Panc1 (cell line): ENCODE measurements at regions not wholly inside any gene's neighbourhood (a gene's known extent, or its start where the extent isn't known, plus 50 kb on each side); places are given as distances from the start of the nearest gene placed in this dataset.
"Not testable (repeated sequence)": the region's sequence is repeated elsewhere in the genome, so short reads cannot be mapped to it uniquely, and the experiment has no call there.

Experiments used
- ATAC-seq: fragments of 200-7000 bp; cut with Tn5 transposase; 2 replicates; pipeline ENCODE4 v1.9.1; 2020; ENCODE audit warnings: mild to moderate bottlenecking, moderate library complexity
- BruUV-seq: library from RNA; stranded (reverse); fragments of 400-500 nt; replicated peaks from 2 replicates; lab custom pipeline; 2021; lab: Mats Ljungman, UMichigan
- CTCF ChIA-PET: fragments of 300-600 bp; sonication (Branson Sonifier 250); formaldehyde crosslinking; loops from one replicate; lab custom pipeline; 2022; ENCODE audit warnings: antibody characterized with exemption; lab: Charles Lee
- POLR2A ChIA-PET: fragments of 300-600 bp; sonication (Branson Sonifier 250); formaldehyde crosslinking; loops from one replicate; lab custom pipeline; 2022; ENCODE audit warnings: antibody characterized with exemption; lab: Charles Lee
- DNase-seq: peaks from one replicate; pipeline ENCODE4 v3.0.0-alpha.2; 2010; ENCODE audit warnings: low read depth, low spot score
- H3K27ac ChIP-seq: 2 replicates; pipeline ENCODE4 v1.5.1; 2011; ENCODE audit warnings: mild to moderate bottlenecking, low read length, inconsistent platforms
- H3K27me3 ChIP-seq: fragments of 200-500 bp; sonication (Bioruptor generic); 2 replicates; pipeline ENCODE4 v1.6.0; 2014; ENCODE audit warnings: low read length, inconsistent platforms; ENCODE audit not compliant: control insufficient read depth, insufficient read depth
- H3K36me3 ChIP-seq: fragments of 200-500 bp; sonication (Bioruptor generic); 2 replicates; pipeline ENCODE4 v1.5.1; 2014; ENCODE audit warnings: inconsistent platforms, mild to moderate bottlenecking, low read length, moderate library complexity; ENCODE audit not compliant: control insufficient read depth, insufficient read depth
- H3K4me1 ChIP-seq: 2 replicates; pipeline ENCODE4 v1.5.1; 2011; ENCODE audit warnings: inconsistent platforms, mild to moderate bottlenecking, low read length, moderate library complexity; ENCODE audit not compliant: control insufficient read depth, insufficient read depth
- H3K4me3 ChIP-seq, 2 experiments: 2 replicates each; pipeline ENCODE4 v1.5.1; 2011 to 2012; ENCODE audit warnings: low read depth in 2 of 2, low read length in 2 of 2, mild to moderate bottlenecking in 2 of 2, inconsistent platforms in 1 of 2, moderate library complexity in 1 of 2
- H3K9me3 ChIP-seq: fragments of 200-500 bp; sonication (Bioruptor generic); 2 replicates; pipeline ENCODE4 v1.5.1; 2014; ENCODE audit warnings: low read depth, mild to moderate bottlenecking, inconsistent platforms, low read length, moderate library complexity; ENCODE audit not compliant: control insufficient read depth, insufficient read depth
- POLR2AphosphoS5 ChIP-seq: IDR thresholded peaks from 2 replicates; pipeline ENCODE4 v1.6.1; 2012; ENCODE audit warnings: mild to moderate bottlenecking, low read depth, low read length, moderate library complexity
- REST ChIP-seq, 2 experiments: IDR thresholded peaks; 2 replicates each; pipeline ENCODE4 v1.6.1; 2011 to 2012; ENCODE audit warnings: low read depth in 2 of 2, control low read depth in 1 of 2, low read length in 1 of 2, mild to moderate bottlenecking in 1 of 2, moderate library complexity in 1 of 2; ENCODE audit not compliant: insufficient read depth in 1 of 2
- SIN3A ChIP-seq: IDR thresholded peaks from 2 replicates; pipeline ENCODE4 v1.6.1; 2012; ENCODE audit warnings: low read depth, mild to moderate bottlenecking, low read length, moderate library complexity, borderline replicate concordance; ENCODE audit not compliant: insufficient read depth
- TCF7L2 ChIP-seq: IDR thresholded peaks from 2 replicates; pipeline ENCODE4 v1.6.1; 2011; ENCODE audit warnings: mild to moderate bottlenecking, low read depth, low read length, inconsistent platforms
- in situ Hi-C: cut with HindIII; loops from 2 replicates; pipeline ENCODE4 v1.10.0; 2016; ENCODE audit warnings: low sequenced_read_pairs, low pct_unique_long_range_greater_than_20kb
- intact Hi-C: fragments of 100-400 bp; cut with micrococcal nuclease; formaldehyde crosslinking; loops from one replicate; pipeline ENCODE4 v1.10.0; 2022; ENCODE audit not compliant: unreplicated experiment
- TF ChIP-seq, protein P1 (sequence below): fragments of 450-650 bp; IDR thresholded peaks from 2 replicates; pipeline ENCODE4 v1.5.1; 2017; ENCODE audit warnings: mild to moderate bottlenecking

- Histone ChIP-seq H3K9me3 (no peaks in the 10 kb centered on the region; the same call in 1 of the 2 replicates), H3K4me3 (no peak overlapping the region), H3K36me3 (no peaks in the 10 kb centered on the region), H3K4me1 (no peaks in the 10 kb centered on the region), H3K27me3 (no peaks in the 10 kb centered on the region), H3K27ac (no peak overlapping the region)
- DNase-seq (no peak), ATAC-seq (no peak)
- POLR2A ChIA-PET, result no interaction called here
- in situ Hi-C loops (no loop called here), intact Hi-C loops (no loop called here)
- no TSS peak for BruUV-seq
- TF ChIP-seq REST (IDR thresholded peaks at IDR 0.05; ENCODE audit: insufficient read depth in 1 of 2, low read depth in 2 of 2, low read length in 1 of 2), result no peak
- TF ChIP-seq POLR2AphosphoS5, result no peak
- CTCF ChIA-PET, result no interaction called here
Measured at GRCh38 chr2:236644502-236644911, 74.9 kb downstream of the ACKR3 start.

GRCh38 chr2:236645141-236645540 lies 75.5 kb downstream of the ACKR3 start:
- intact Hi-C loops, H3K4me1 ChIP-seq, BruUV-seq, POLR2A ChIA-PET, H3K4me3 ChIP-seq, H3K27me3 ChIP-seq, in situ Hi-C loops, H3K36me3 ChIP-seq, H3K27ac ChIP-seq, H3K9me3 ChIP-seq, CTCF ChIA-PET, ATAC-seq, DNase-seq: not testable (repeated sequence)

GRCh38 chr2:236646441-236646840 lies 76.8 kb downstream of the ACKR3 start:
- Histone ChIP-seq H3K9me3 (no peaks in the 10 kb centered on the region; the same call in 1 of the 2 replicates), H3K4me1 (no peaks in the 10 kb centered on the region), H3K27me3 (no peaks in the 10 kb centered on the region), H3K36me3 (no peaks in the 10 kb centered on the region), H3K4me3 (no peak overlapping the region), H3K27ac (no peak overlapping the region)
- intact Hi-C loops, result no loop called here
- in situ Hi-C loops, result no loop called here
- CTCF ChIA-PET, result no interaction called here
- no TSS peak for BruUV-seq
- TF ChIP-seq, protein P1, sequence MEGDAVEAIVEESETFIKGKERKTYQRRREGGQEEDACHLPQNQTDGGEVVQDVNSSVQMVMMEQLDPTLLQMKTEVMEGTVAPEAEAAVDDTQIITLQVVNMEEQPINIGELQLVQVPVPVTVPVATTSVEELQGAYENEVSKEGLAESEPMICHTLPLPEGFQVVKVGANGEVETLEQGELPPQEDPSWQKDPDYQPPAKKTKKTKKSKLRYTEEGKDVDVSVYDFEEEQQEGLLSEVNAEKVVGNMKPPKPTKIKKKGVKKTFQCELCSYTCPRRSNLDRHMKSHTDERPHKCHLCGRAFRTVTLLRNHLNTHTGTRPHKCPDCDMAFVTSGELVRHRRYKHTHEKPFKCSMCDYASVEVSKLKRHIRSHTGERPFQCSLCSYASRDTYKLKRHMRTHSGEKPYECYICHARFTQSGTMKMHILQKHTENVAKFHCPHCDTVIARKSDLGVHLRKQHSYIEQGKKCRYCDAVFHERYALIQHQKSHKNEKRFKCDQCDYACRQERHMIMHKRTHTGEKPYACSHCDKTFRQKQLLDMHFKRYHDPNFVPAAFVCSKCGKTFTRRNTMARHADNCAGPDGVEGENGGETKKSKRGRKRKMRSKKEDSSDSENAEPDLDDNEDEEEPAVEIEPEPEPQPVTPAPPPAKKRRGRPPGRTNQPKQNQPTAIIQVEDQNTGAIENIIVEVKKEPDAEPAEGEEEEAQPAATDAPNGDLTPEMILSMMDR, result no peak
- TF ChIP-seq TCF7L2, result no peak
- no peak for TF ChIP-seq REST (IDR thresholded peaks at IDR 0.05; ENCODE audit: insufficient read depth in 1 of 2, low read depth in 2 of 2, low read length in 1 of 2)
- no peak for TF ChIP-seq POLR2AphosphoS5
- TF ChIP-seq SIN3A, result no peak
- ATAC-seq, result no peak
- DNase-seq, result no peak
- POLR2A ChIA-PET, result no interaction called here
